Neural cell (in vitro differentiated cells): ENCODE measurements at regions not wholly inside any gene's neighbourhood (a gene's known extent, or its start where the extent isn't known, plus 50 kb on each side); places are given as distances from the start of the nearest gene placed in this dataset.

Experiments
- H2AFZ ChIP-seq: fragments of 200-600, 300-800 bp; sonication (generic), shearing (Covaris generic); 2 replicates; pipeline ENCODE4 v1.6.0; 2014; ENCODE audit warnings: low read depth, mild to moderate bottlenecking, antibody characterized with exemption, low read length, moderate library complexity
- H3F3A ChIP-seq: fragments of 200-600 bp; shearing (Covaris generic); 2 replicates; pipeline ENCODE4 v1.6.1; 2016; ENCODE audit warnings: mild to moderate bottlenecking, moderate library complexity, mixed read lengths, antibody characterized with exemption, low read length; ENCODE audit not compliant: insufficient read depth, poor library complexity, severe bottlenecking
- H3K27ac ChIP-seq: fragments of 200-600, 300-800 bp; sonication (generic), shearing (Covaris generic); 2 replicates; pipeline ENCODE4 v1.5.1; 2014; ENCODE audit warnings: mild to moderate bottlenecking, low read length, moderate library complexity
- H3K27me3 ChIP-seq: fragments of 300-800, 200-600 bp; sonication (generic), shearing (Covaris generic); 2 replicates; pipeline ENCODE4 v1.6.0; 2014; ENCODE audit warnings: mild to moderate bottlenecking, low read depth, low read length, moderate library complexity; ENCODE audit not compliant: insufficient read depth
- H3K36me3 ChIP-seq: fragments of 300-800, 200-600 bp; sonication (generic), shearing (Covaris generic); 2 replicates; pipeline ENCODE4 v1.5.1; 2014; ENCODE audit warnings: mild to moderate bottlenecking, antibody characterized with exemption, low read length, moderate library complexity; ENCODE audit not compliant: insufficient read depth
- H3K4me2 ChIP-seq: fragments of 300-800, 200-600 bp; sonication (generic), shearing (Covaris generic); 2 replicates; pipeline ENCODE4 v1.6.0; 2014; ENCODE audit warnings: mild to moderate bottlenecking, low read length
- H3K4me3 ChIP-seq: fragments of 300-800, 200-600 bp; sonication (generic), shearing (Covaris generic); 2 replicates; pipeline ENCODE4 v1.5.1; 2014; ENCODE audit warnings: mild to moderate bottlenecking, low read length, moderate library complexity
- H3K79me2 ChIP-seq: fragments of 200-600 bp; shearing (Covaris generic); replicated peaks from 2 replicates; pipeline ENCODE4 v1.6.0; 2014; ENCODE audit warnings: mild to moderate bottlenecking, low read length, moderate library complexity; ENCODE audit not compliant: insufficient read depth
- H3K9ac ChIP-seq: fragments of 300-800, 200-600 bp; sonication (generic), shearing (Covaris generic); 2 replicates; pipeline ENCODE4 v1.6.1; 2016; ENCODE audit warnings: mild to moderate bottlenecking, low read length, mixed read lengths
- H3K9me2 ChIP-seq: fragments of 200-600 bp; shearing (Covaris generic); 2 replicates; pipeline ENCODE4 v1.6.1; 2016; ENCODE audit warnings: mild to moderate bottlenecking, low read length, mixed read lengths; ENCODE audit not compliant: insufficient read depth
- H3K9me3 ChIP-seq: fragments of 200-600, 300-800 bp; sonication (generic), shearing (Covaris generic); 2 replicates; pipeline ENCODE4 v1.6.1; 2016; ENCODE audit warnings: mild to moderate bottlenecking, mixed run types, low read length, moderate library complexity, mixed read lengths
- H4K20me1 ChIP-seq: fragments of 200-600 bp; shearing (Covaris generic); 2 replicates; pipeline ENCODE4 v1.6.1; 2016; ENCODE audit warnings: mild to moderate bottlenecking, mixed run types; ENCODE audit not compliant: insufficient read depth
- CTCF ChIP-seq: fragments of 450-650 bp; IDR thresholded peaks from 2 replicates; pipeline ENCODE4 v1.5.1; 2014; ENCODE audit warnings: antibody characterized with exemption, mild to moderate bottlenecking, moderate library complexity; ENCODE audit not compliant: poor library complexity, severe bottlenecking
- EP300 ChIP-seq: fragments of 450-650 bp; conservative IDR thresholded peaks from 2 replicates; pipeline ENCODE4 v1.6.1; 2014; ENCODE audit warnings: antibody characterized with exemption, mild to moderate bottlenecking, moderate library complexity; ENCODE audit not compliant: poor library complexity, severe bottlenecking
- EZH2 ChIP-seq: fragments of 200-600, 300-800 bp; shearing (Covaris generic), sonication (generic); IDR thresholded peaks from 2 replicates; pipeline ENCODE4 v1.6.1; 2014; ENCODE audit warnings: antibody characterized with exemption, low read length, borderline replicate concordance, mild to moderate bottlenecking; ENCODE audit not compliant: insufficient read depth, poor library complexity, severe bottlenecking
- MXI1 ChIP-seq: fragments of 450-650 bp; conservative IDR thresholded peaks from 2 replicates; pipeline ENCODE4 v1.6.1; 2014; ENCODE audit warnings: antibody characterized with exemption, mild to moderate bottlenecking; ENCODE audit not compliant: poor library complexity, severe bottlenecking
- POLR2AphosphoS5 ChIP-seq: IDR thresholded peaks from 2 replicates; pipeline ENCODE4 v1.6.1; 2012
- RAD21 ChIP-seq: fragments of 450-650 bp; conservative IDR thresholded peaks from 2 replicates; pipeline ENCODE4 v1.6.1; 2014; ENCODE audit warnings: antibody characterized with exemption, mild to moderate bottlenecking, moderate library complexity
- REST ChIP-seq: IDR thresholded peaks from 2 replicates; pipeline ENCODE4 v1.6.1; 2012; ENCODE audit warnings: borderline replicate concordance
- SMC3 ChIP-seq: fragments of 450-650 bp; conservative IDR thresholded peaks from 2 replicates; pipeline ENCODE4 v1.6.1; 2014; ENCODE audit warnings: antibody characterized with exemption, mild to moderate bottlenecking, moderate library complexity; ENCODE audit not compliant: poor library complexity
- TAF1 ChIP-seq: IDR thresholded peaks from 2 replicates; pipeline ENCODE4 v1.6.1; 2012; ENCODE audit warnings: low read depth

GRCh38 chr2:13021470-13021957 is 304.8 kb downstream of the TRIB2 start:
- H3K4me2 ChIP-seq: no peak overlapping the region
- H3K9ac ChIP-seq: no peak overlapping the region
- H3K9me3 ChIP-seq: no peaks in the 10 kb centered on the region
- no peaks in the 10 kb centered on the region for H3F3A ChIP-seq
- peak overlapping the region; percentile 44 for H3K27ac ChIP-seq
- no peaks in the 10 kb centered on the region for H3K36me3 ChIP-seq
- no peaks in the 10 kb centered on the region for H3K79me2 ChIP-seq
- no peaks in the 10 kb centered on the region for H3K9me2 ChIP-seq
- H2AFZ ChIP-seq: no peak overlapping the region
- H4K20me1 ChIP-seq: no peaks in the 10 kb centered on the region
- H3K27me3 ChIP-seq: no peaks in the 10 kb centered on the region
- H3K4me3 ChIP-seq: peak overlapping the region; percentile 0
- no peak for TF ChIP-seq REST
- peak; percentile 35 for TF ChIP-seq EP300
- no peak for TF ChIP-seq CTCF
- TF ChIP-seq EZH2: no peak
- no peak for TF ChIP-seq MXI1
- no peak for TF ChIP-seq SMC3
- peak; percentile 68 for TF ChIP-seq POLR2AphosphoS5

GRCh38 chr2:13030606-13031005 is 313.9 kb downstream of the TRIB2 start:
- H3K9me2 ChIP-seq: no peaks in the 10 kb centered on the region
- H3K27me3 ChIP-seq: no peaks in the 10 kb centered on the region
- no peaks in the 10 kb centered on the region for H4K20me1 ChIP-seq
- H3K79me2 ChIP-seq: no peaks in the 10 kb centered on the region
- no peak overlapping the region for H3K4me3 ChIP-seq
- H3K27ac ChIP-seq: no peak overlapping the region
- no peaks in the 10 kb centered on the region for H3F3A ChIP-seq
- no peaks in the 10 kb centered on the region for H3K9me3 ChIP-seq
- no peak overlapping the region for H3K4me2 ChIP-seq
- H2AFZ ChIP-seq: no peak overlapping the region
- TF ChIP-seq TAF1 (no peak), REST (no peak), CTCF (no peak), MXI1 (no peak), EZH2 (no peak), SMC3 (no peak), EP300 (no peak), RAD21 (no peak), POLR2AphosphoS5 (no peak)
- no peaks in the 10 kb centered on the region for H3K36me3 ChIP-seq
- no peak overlapping the region for H3K9ac ChIP-seq
